Subcutaneous abdominal adipose tissue (tissue), 5 donors: ENCODE measurements at regions not wholly inside any gene's neighbourhood (a gene's known extent, or its start where the extent isn't known, plus 50 kb on each side); places are given as distances from the start of the nearest gene placed in this dataset.

ENCODE experiments used
- H3K27ac ChIP-seq: one replicate; pipeline ENCODE4 v1.7.0; 2013; ENCODE audit warnings: low read depth, mild to moderate bottlenecking, inconsistent platforms, low read length, moderate library complexity
- H3K27me3 ChIP-seq, 5 donors: one replicate each; pipeline ENCODE4 v1.7.0; 2013; ENCODE audit warnings: low read length in 5 of 5, inconsistent platforms in 1 of 5; ENCODE audit not compliant: control insufficient read depth in 5 of 5, insufficient read depth in 4 of 5
- H3K36me3 ChIP-seq, 5 donors: one replicate each; pipeline ENCODE4 v1.7.0; 2013; ENCODE audit warnings: low read length in 5 of 5; ENCODE audit not compliant: control insufficient read depth in 5 of 5, insufficient read depth in 5 of 5
- H3K4me1 ChIP-seq, 5 donors: one replicate each; pipeline ENCODE4 v1.7.0; 2013; ENCODE audit warnings: low read length in 5 of 5, mild to moderate bottlenecking in 3 of 5, moderate library complexity in 1 of 5; ENCODE audit not compliant: control insufficient read depth in 5 of 5, insufficient read depth in 5 of 5
- H3K4me3 ChIP-seq, 5 donors: one replicate each; pipeline ENCODE4 v1.7.0; 2013; ENCODE audit warnings: low read length in 5 of 5, low read depth in 1 of 5
- H3K9ac ChIP-seq, 5 donors: one replicate each; pipeline ENCODE4 v1.7.0; 2013; ENCODE audit warnings: low read length in 5 of 5, mild to moderate bottlenecking in 4 of 5, moderate library complexity in 3 of 5
- H3K9me3 ChIP-seq, 5 donors: one replicate each; pipeline ENCODE4 v1.7.0; 2013; ENCODE audit warnings: low read length in 5 of 5; ENCODE audit not compliant: control insufficient read depth in 5 of 5
- donor health status: healthy.
- donor health status: healthy.
- donor health status: healthy.
- donor health status: healthy.
- donor health status: healthy.

DNA sequence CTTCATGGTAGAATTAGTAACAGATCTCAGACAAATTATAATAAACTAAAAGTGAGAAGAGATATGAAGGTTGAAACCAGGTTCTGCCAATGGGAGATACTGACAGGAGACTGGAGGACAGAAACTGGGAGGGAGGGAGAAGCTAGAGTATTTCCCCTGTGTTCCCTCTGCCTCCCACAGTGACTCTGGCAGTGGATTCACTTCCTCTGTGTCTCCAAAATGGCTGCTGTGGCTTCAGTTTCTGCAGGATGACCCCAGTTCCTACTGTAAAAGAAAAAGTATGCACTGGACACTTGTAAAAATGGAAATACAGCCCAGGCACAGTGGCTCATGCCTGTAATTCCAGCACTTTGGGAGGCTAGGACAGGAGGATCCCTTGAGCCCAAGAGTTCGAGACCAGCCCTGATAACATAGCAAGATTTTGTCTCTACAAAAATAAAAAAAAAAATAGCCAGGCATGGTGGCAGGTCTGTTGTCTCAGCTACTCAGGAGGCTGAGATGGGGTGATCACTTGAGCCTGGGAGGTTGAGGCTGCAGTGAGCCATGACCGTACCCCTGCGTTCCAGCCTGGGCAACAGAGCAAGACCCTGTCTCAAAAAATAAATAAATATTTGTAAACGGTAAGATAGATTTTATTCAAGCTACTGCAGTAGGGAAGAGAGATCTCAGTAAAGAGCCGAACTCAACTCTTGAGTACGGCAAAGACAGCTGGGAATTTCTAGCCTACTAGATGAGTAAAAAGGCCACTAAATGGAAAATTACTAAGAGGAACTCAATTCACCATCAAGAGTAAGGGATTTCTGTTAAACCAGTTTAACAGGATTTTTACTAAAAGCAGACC, 156.6 kb upstream of the TRIM24 start:
- H3K27ac ChIP-seq = no peak overlapping the region
- H3K9me3 ChIP-seq = no peaks in the 10 kb centered on the region
- H3K9ac ChIP-seq = no peak overlapping the region
- no peaks in the 10 kb centered on the region for H3K36me3 ChIP-seq
- no peaks in the 10 kb centered on the region for H3K27me3 ChIP-seq
- H3K4me3 ChIP-seq = no peak overlapping the region
- H3K4me1 ChIP-seq = no peaks in the 10 kb centered on the region

DNA sequence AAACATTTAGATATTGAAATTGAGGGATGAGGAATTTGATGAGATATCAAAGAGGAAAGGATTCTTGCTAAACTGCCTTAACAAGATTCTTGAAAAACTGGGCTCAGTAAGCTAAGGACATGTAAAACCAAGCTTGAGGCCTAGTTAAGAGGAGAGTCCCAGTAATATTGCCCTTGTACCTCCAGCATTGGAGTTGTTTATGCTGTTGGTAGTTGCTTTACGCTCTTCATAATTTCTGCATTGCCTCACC, 156.1 kb upstream of the TRIM24 start:
- H3K27ac ChIP-seq = no peak overlapping the region
- no peaks in the 10 kb centered on the region for H3K36me3 ChIP-seq
- no peak overlapping the region for H3K4me3 ChIP-seq
- H3K4me1 ChIP-seq = no peaks in the 10 kb centered on the region
- H3K27me3 ChIP-seq = no peaks in the 10 kb centered on the region
- no peak overlapping the region for H3K9ac ChIP-seq
- no peaks in the 10 kb centered on the region for H3K9me3 ChIP-seq

DNA sequence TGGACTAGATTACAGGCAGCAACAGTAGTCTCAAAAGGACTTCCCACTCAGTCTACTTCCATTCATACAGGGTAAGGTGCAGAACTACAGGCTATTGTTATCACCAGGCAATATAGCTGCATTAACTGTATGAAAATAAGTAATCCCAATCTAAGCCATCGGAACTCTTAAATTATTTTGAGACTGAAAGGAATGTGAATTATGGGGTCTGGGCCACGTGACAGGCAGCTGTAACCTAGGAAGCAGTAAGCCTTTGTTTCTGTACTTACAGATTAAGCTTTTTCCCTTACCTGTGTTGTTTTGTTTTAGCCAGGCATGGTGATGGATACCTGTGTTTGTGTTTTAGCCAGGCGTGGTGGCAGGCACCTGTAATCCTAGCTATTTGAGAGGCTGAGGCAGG, 152.4 kb upstream of the TRIM24 start:
- Histone ChIP-seq H3K27ac (no peak overlapping the region), H3K27me3 (no peaks in the 10 kb centered on the region), H3K4me1 (no peaks in the 10 kb centered on the region)

DNA sequence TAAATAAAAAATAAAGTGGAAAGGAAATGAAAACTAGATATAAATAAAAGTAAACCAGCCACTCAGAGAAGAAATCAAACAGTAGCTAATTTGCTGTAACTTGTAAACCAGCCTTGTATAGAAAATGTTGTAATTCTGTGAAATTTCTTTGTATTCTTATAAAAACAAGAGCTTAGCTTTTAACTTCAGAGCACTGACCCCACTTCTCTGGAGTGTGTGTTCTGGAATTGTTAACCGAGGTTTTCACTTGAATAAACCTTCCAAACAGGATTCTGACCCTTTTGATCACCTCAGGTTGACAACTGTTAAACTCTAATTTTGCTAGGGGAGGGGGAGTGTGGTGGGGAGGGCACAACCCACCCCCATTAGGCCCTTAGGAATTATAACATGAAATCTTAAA, 151.9 kb upstream of the TRIM24 start:
- Histone ChIP-seq H3K4me1 (no peaks in the 10 kb centered on the region), H3K36me3 (no peaks in the 10 kb centered on the region), H3K9me3 (no peaks in the 10 kb centered on the region), H3K27ac (no peak overlapping the region), H3K9ac (no peak overlapping the region), H3K4me3 (no peak overlapping the region), H3K27me3 (no peaks in the 10 kb centered on the region)

More for the DNA sequence above, 152.4 kb upstream of the TRIM24 start:
- H3K9me3 ChIP-seq = no peaks in the 10 kb centered on the region
- H3K9ac ChIP-seq = no peak overlapping the region
- no peak overlapping the region for H3K4me3 ChIP-seq
- H3K36me3 ChIP-seq = no peaks in the 10 kb centered on the region

DNA sequence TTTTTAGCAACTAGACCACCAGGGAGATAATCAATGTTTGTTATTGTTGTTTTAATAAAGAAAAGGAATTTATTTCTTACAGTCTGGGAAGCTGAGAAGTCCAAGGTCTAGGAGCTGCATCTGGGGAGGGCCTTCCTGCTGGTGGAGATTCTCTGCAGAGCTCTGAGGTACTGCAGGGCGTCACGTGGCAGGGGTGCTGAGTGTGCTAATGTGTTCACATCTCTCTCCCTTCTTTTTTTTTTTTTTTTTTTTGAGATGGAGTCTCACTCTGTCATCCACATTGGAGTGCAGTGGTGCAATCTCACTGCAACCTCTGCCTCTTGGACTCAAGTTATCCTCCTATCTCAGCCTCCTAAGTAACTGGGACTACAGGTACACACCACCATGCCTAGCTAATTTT, 150.9 kb upstream of the TRIM24 start:
- H3K4me1 ChIP-seq = no peaks in the 10 kb centered on the region
- no peaks in the 10 kb centered on the region for H3K9me3 ChIP-seq
- H3K36me3 ChIP-seq = no peaks in the 10 kb centered on the region
- no peaks in the 10 kb centered on the region for H3K27me3 ChIP-seq
- no peak overlapping the region for H3K9ac ChIP-seq
- H3K27ac ChIP-seq = no peak overlapping the region
- no peak overlapping the region for H3K4me3 ChIP-seq

DNA sequence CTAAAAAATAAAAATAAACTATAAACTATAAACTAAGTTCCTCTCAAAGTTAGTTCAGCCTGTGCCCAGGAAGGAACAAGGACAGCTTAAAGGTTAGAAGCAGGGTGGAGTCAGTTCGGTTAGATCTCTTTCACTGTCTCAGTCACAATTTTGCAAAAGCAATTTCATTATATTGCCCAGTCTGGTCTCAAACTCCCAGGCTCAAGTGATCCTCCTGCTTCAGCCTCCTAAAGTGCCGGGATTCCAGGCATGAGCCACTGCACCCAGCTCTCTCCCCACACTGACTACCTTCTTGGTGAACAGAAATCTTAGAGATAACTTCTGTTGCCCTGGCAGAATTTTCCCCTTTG, 146.3 kb upstream of the TRIM24 start:
- H3K9ac ChIP-seq = no peak overlapping the region
- peaks cover 0 to 6% (median 0%) of the 10 kb centered on the region in 5 donors for H3K9me3 ChIP-seq
- no peak overlapping the region for H3K4me3 ChIP-seq
- no peaks in the 10 kb centered on the region for H3K36me3 ChIP-seq
- H3K4me1 ChIP-seq = no peaks in the 10 kb centered on the region
- H3K27ac ChIP-seq = no peak overlapping the region
- H3K27me3 ChIP-seq = no peaks in the 10 kb centered on the region

DNA sequence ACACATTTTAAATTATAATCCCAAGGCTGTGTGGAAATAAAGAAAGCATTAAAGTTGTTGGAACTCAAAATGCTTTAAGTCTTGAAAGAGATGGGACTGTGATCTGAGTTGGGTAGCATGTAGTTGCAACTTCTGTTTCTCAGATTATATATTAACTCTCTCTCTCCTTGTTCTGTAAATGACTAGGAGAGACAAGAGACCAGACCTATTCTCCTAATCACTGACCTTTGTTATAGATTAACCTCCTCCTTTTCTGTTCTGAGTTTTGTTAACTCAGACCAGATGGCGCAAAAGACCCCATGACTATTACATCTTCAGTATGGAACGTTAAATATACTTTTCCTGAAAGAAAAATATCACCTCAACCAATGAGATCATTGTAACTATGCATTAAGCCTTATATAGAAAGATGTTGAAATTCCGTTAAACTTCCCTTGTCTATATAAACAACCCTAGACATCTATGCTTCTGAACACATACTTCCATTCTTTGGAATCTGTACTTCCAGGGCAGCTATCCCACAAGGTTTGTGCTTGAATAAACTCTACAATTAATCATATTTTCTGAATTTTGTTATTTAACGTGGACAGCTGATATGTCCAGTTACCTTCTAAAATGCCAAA, 143.5 kb upstream of the TRIM24 start:
- H3K36me3 ChIP-seq = no peaks in the 10 kb centered on the region
- H3K27me3 ChIP-seq = no peaks in the 10 kb centered on the region
- H3K4me1 ChIP-seq = no peaks in the 10 kb centered on the region
- no peak overlapping the region for H3K9ac ChIP-seq
- H3K27ac ChIP-seq = no peak overlapping the region
- H3K4me3 ChIP-seq = no peak overlapping the region
- H3K9me3 ChIP-seq = peaks cover 0 to 6% (median 0%) of the 10 kb centered on the region in 5 donors

DNA sequence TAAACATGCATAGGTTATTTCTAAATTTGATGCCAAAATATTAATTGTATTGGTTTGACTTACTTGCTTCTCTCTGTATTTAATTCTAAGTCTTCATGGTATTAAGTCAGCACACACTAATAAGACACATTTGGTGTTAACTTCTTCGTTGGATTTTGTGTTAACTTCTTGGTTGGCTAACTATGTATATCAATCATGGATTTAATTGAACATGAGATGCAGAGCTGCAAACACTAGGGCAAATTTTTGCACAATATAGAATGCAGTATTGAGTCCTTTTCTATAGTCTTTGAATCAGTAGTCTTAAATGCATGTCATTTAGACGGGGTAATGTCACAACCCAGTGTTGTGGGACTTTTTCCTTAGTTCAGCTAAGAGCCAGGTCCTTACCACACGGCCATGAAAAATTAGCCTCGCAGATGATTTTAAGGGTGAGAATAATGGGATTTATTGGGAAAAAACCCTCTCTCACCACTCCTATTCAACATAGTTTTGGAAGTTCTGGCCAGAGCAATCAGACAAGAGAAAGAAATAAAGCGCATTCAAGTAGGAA, 142.9 kb upstream of the TRIM24 start:
- no peak overlapping the region for H3K9ac ChIP-seq
- H3K27me3 ChIP-seq = no peaks in the 10 kb centered on the region
- no peak overlapping the region for H3K4me3 ChIP-seq
- peaks cover 0 to 6% (median 0%) of the 10 kb centered on the region in 5 donors for H3K9me3 ChIP-seq
- no peak overlapping the region for H3K27ac ChIP-seq
- H3K4me1 ChIP-seq = no peaks in the 10 kb centered on the region
- H3K36me3 ChIP-seq = no peaks in the 10 kb centered on the region

DNA sequence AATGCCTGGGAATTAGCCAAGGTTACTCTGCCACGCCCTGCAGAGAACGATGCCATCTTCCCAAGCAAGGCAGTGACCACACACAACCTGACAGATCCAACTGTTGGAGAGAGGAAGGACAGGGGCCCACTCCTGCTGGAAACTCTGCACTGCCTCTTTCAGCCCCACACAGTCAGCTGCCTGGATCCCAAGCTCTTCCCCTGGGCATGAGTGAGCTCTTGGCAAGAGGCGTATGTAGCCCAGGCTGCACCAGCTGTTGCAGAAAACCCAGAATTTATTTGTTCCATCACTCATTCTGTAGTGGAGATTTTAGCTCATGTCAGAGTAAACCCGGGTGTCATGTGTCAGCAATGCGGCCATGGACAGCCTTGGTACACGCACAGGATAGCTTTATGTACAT, 135.1 kb upstream of the TRIM24 start:
- Histone ChIP-seq H3K9me3 (peaks cover 2 to 25% (median 12%) of the 10 kb centered on the region in 5 donors), H3K27ac (no peak overlapping the region), H3K4me3 (no peak overlapping the region), H3K4me1 (no peaks in the 10 kb centered on the region), H3K27me3 (no peaks in the 10 kb centered on the region), H3K9ac (no peak overlapping the region), H3K36me3 (no peaks in the 10 kb centered on the region)

DNA sequence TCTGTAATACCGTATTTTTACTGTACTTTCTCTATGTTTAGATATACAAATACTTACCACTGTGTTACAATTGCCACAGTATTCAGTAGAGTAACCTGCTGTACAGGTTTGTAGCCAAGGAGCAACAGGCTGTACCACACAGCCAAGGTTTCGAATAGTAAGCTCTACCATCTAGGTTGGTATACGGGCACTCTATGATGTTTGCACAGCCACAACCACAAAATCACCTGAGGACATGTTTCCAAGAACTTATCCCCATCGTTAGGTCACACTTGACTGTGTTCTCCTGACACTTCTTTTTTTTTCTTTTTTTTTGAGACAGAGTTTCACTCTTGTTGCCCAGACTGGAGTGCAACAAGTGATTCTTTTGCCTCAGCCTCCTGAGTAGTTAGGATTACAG, 134.6 kb upstream of the TRIM24 start:
- H3K27ac ChIP-seq = no peak overlapping the region
- no peaks in the 10 kb centered on the region for H3K27me3 ChIP-seq
- no peak overlapping the region for H3K4me3 ChIP-seq
- H3K9me3 ChIP-seq = peaks cover 2 to 30% (median 14%) of the 10 kb centered on the region in 5 donors
- no peaks in the 10 kb centered on the region for H3K4me1 ChIP-seq
- no peak overlapping the region for H3K9ac ChIP-seq
- no peaks in the 10 kb centered on the region for H3K36me3 ChIP-seq
